ENCODE measurements at regions not wholly inside any gene's neighbourhood (a gene's known extent, or its start where the extent isn't known, plus 50 kb on each side); places are given as distances from the start of the nearest gene placed in this dataset.

DNA sequence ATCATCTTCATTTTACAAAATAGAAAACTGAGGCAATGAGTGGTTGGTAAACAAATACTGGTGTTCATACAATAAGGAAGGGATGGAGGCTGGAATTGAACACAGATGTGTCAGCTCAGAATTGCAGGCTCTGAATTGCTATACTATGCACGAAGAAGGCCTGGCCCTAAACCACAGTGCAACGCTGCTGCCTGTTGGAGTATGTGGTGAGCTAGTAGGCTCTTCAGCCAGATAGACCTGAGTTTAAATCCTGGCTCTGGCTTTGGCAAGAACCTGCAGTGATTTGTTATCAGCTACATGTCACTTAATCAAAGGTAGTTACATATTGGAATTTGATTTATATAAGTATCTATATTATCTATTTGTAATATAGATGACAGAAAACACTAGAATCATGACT lies 1602.4 kb upstream of the CELF4 start:
- TF ChIP-seq EZH2phosphoT487 (IDR thresholded peaks at IDR 0.05; ENCODE audit: borderline replicate concordance, low read depth, low read length): no peak
- TF ChIP-seq, protein P1, sequence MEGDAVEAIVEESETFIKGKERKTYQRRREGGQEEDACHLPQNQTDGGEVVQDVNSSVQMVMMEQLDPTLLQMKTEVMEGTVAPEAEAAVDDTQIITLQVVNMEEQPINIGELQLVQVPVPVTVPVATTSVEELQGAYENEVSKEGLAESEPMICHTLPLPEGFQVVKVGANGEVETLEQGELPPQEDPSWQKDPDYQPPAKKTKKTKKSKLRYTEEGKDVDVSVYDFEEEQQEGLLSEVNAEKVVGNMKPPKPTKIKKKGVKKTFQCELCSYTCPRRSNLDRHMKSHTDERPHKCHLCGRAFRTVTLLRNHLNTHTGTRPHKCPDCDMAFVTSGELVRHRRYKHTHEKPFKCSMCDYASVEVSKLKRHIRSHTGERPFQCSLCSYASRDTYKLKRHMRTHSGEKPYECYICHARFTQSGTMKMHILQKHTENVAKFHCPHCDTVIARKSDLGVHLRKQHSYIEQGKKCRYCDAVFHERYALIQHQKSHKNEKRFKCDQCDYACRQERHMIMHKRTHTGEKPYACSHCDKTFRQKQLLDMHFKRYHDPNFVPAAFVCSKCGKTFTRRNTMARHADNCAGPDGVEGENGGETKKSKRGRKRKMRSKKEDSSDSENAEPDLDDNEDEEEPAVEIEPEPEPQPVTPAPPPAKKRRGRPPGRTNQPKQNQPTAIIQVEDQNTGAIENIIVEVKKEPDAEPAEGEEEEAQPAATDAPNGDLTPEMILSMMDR (conservative IDR thresholded peaks at IDR 0.05; ENCODE audit: low read length): no peak
- Histone ChIP-seq H3K4me3 (ENCODE audit: low read depth, low read length, poor library complexity, severe bottlenecking) (no peak overlapping the region), H3K79me2 (ENCODE audit: insufficient read depth, low read depth, low read length) (no peaks in the 10 kb centered on the region), H2AFZ (ENCODE audit: low read length) (no peak overlapping the region), H4K20me1 (ENCODE audit: insufficient read depth, low read length) (no peaks in the 10 kb centered on the region), H3K36me3 (ENCODE audit: insufficient read depth, low read length) (no peaks in the 10 kb centered on the region), H3K27ac (ENCODE audit: low read depth, low read length, poor library complexity, severe bottlenecking) (no peak overlapping the region), H3K9me3 (ENCODE audit: low read length) (no peaks in the 10 kb centered on the region), H3K4me2 (ENCODE audit: low read length) (no peak overlapping the region), H3K9me2 (ENCODE audit: insufficient read depth, low read length) (no peaks in the 10 kb centered on the region), H3K4me1 (ENCODE audit: insufficient read depth, low read length, poor library complexity, severe bottlenecking) (no peaks in the 10 kb centered on the region)
- DNase-seq (ENCODE audit: low spot score): no peak
- BruUV-seq (replicated peaks): no TSS peak
- intact Hi-C loops (cut with micrococcal nuclease; ENCODE audit: unreplicated experiment): no loop called here
- ChIA-PET POLR2A (no interaction called here), CTCF (ENCODE audit: unreplicated experiment) (no interaction called here)

DNA sequence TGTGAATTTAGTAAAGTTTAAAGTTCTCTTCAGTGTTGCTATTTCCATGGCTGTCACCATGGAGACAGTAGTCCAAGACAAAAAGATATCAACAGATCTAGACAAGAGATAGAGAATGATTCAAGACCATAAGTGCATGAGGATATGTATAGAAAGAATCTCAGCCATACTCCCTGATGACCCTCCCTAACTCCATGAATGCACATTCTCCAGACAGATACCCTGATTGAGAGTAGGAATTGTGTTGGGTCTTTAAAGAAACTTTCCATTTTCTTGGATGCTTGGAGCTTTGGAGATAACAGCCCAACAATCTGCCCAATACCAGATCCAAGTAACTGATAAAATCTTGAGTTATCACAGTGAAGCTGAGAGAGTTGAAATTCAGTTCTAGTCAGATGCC lies 1601.2 kb upstream of the CELF4 start:
- Histone ChIP-seq H3K4me3 (ENCODE audit: low read depth, low read length, poor library complexity, severe bottlenecking) (no peak overlapping the region), H3K4me2 (ENCODE audit: low read length) (no peak overlapping the region), H3K27ac (ENCODE audit: low read depth, low read length, poor library complexity, severe bottlenecking) (no peak overlapping the region), H3K4me1 (ENCODE audit: insufficient read depth, low read length, poor library complexity, severe bottlenecking) (no peaks in the 10 kb centered on the region), H3K9me3 (ENCODE audit: low read length) (no peaks in the 10 kb centered on the region), H4K20me1 (ENCODE audit: insufficient read depth, low read length) (no peaks in the 10 kb centered on the region), H3K36me3 (ENCODE audit: insufficient read depth, low read length) (no peaks in the 10 kb centered on the region), H3K79me2 (ENCODE audit: insufficient read depth, low read depth, low read length) (no peaks in the 10 kb centered on the region), H3K9me2 (ENCODE audit: insufficient read depth, low read length) (no peaks in the 10 kb centered on the region), H2AFZ (ENCODE audit: low read length) (no peak overlapping the region)
- no TSS peak for BruUV-seq (replicated peaks)
- no peak for DNase-seq (ENCODE audit: low spot score)
- no peak for TF ChIP-seq EZH2phosphoT487 (IDR thresholded peaks at IDR 0.05; ENCODE audit: borderline replicate concordance, low read depth, low read length)
- TF ChIP-seq, protein P1 (conservative IDR thresholded peaks at IDR 0.05; ENCODE audit: low read length): no peak
- CTCF ChIA-PET (ENCODE audit: unreplicated experiment): no interaction called here
- intact Hi-C loops (cut with micrococcal nuclease; ENCODE audit: unreplicated experiment): no loop called here
- POLR2A ChIA-PET: no interaction called here

DNA sequence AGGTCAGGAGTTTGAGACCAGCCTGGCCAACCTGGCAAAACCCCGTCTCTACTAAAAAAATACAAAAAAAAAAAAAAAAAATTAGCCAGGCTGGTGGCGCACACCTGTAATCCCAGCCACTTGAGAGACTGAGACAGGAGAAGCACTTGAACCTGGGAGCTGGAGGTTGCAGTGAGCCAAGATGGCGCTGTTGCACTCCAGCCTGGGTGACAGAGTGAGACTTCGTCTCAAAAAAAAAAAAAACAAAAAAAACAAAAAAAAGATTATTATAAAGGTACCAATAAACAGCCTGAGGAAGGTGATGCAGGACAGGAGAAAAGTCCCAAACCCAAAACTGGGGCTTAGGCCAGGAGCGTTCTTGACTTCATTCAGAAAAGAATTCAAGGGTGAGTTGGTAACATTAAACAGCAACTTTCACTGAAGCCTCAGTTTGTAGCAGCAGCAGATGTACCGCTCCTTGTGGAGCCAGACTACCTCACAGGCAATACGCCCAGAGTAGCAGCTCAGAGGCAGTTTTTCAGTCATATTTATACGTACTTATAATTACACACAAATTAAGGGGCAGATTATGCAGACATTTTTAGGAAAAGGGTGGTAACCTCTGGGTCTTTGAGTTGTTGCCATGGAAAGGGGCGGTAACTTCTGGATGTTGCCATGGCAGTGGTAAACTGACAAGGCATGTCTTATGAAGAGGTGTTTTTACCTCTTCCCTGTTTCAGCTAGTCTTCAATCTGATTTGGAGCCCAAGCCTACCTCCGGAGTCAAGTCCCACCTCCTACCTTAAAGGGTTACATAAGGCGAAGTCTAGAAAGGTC lies 1596.6 kb upstream of the CELF4 start:
- H3K9me2 ChIP-seq (ENCODE audit: insufficient read depth, low read length): no peaks in the 10 kb centered on the region
- H4K20me1 ChIP-seq (ENCODE audit: insufficient read depth, low read length): no peaks in the 10 kb centered on the region
- H3K4me3 ChIP-seq (ENCODE audit: low read depth, low read length, poor library complexity, severe bottlenecking): no peak overlapping the region
- H3K4me1 ChIP-seq (ENCODE audit: insufficient read depth, low read length, poor library complexity, severe bottlenecking): no peaks in the 10 kb centered on the region
- no peak overlapping the region for H3K4me2 ChIP-seq (ENCODE audit: low read length)
- no peaks in the 10 kb centered on the region for H3K79me2 ChIP-seq (ENCODE audit: insufficient read depth, low read depth, low read length)
- no peaks in the 10 kb centered on the region for H3K36me3 ChIP-seq (ENCODE audit: insufficient read depth, low read length)
- no peak for TF ChIP-seq EZH2phosphoT487 (IDR thresholded peaks at IDR 0.05; ENCODE audit: borderline replicate concordance, low read depth, low read length)
- TF ChIP-seq, protein P1 (conservative IDR thresholded peaks at IDR 0.05; ENCODE audit: low read length): no peak
- intact Hi-C loops (cut with micrococcal nuclease; ENCODE audit: unreplicated experiment): no loop called here
- ChIA-PET CTCF (ENCODE audit: unreplicated experiment) (no interaction called here), POLR2A (interaction anchor here (0.6 kb wide), 1 partner anchor 802 kb away, joined by 4 read pairs; no protein-coding TSS in a partner anchor)
- no TSS peak for BruUV-seq (replicated peaks)
- DNase-seq (ENCODE audit: low spot score): no peak
- H2AFZ ChIP-seq (ENCODE audit: low read length): no peak overlapping the region
- H3K9me3 ChIP-seq (ENCODE audit: low read length): no peaks in the 10 kb centered on the region
- H3K27ac ChIP-seq (ENCODE audit: low read depth, low read length, poor library complexity, severe bottlenecking): no peak overlapping the region
